Thyroid gland (tissue), 4 donors: ENCODE measurements at regions not wholly inside any gene's neighbourhood (a gene's known extent, or its start where the extent isn't known, plus 50 kb on each side); places are given as distances from the start of the nearest gene placed in this dataset.

Experiments
- DNase-seq, 2 donors: peaks; one replicate each; pipeline ENCODE4 v3.0.0-alpha.2; 2019
- H3K27ac ChIP-seq, 3 donors: fragments of 200-600 bp; sonication (generic); 1 replicate in 2 of 3; 2 replicates in 1 of 3; pipeline ENCODE4 v1.5.1; 2016 to 2019; ENCODE audit warnings: mild to moderate bottlenecking in 1 of 3, moderate library complexity in 1 of 3
- H3K27me3 ChIP-seq: fragments of 200-600 bp; sonication (generic); one replicate; pipeline ENCODE4 v1.5.1; 2019
- H3K36me3 ChIP-seq, 2 donors: fragments of 200-600 bp; sonication (generic); one replicate each; pipeline ENCODE4 v1.5.1; 2016 to 2019
- H3K4me1 ChIP-seq, 2 donors: fragments of 200-600 bp; sonication (generic); one replicate each; pipeline ENCODE4 v1.5.1; 2017 to 2019
- H3K4me3 ChIP-seq, 3 donors: fragments of 200-600 bp; sonication (generic); replicated peaks in 1 of 3; 1 replicate in 2 of 3; 2 replicates in 1 of 3; pipeline ENCODE4 v1.5.1; 2016; ENCODE audit warnings: mild to moderate bottlenecking in 1 of 3
- H3K9me3 ChIP-seq: fragments of 200-600 bp; sonication (generic); one replicate; pipeline ENCODE4 v1.5.1; 2017
- POLR2A ChIP-seq, 2 donors: fragments of 450-650 bp; IDR thresholded peaks; one replicate each; pipeline ENCODE4 v1.6.1; 2017; ENCODE audit warnings: antibody characterized with exemption in 2 of 2, mild to moderate bottlenecking in 2 of 2, moderate library complexity in 1 of 2
- WGBS, 2 donors: methylation state at CpG; one replicate each; pipeline ENCODE4 v1.1.5; 2017; 5-methylcytosine and 5-hydroxymethylcytosine counted together
- intact Hi-C: fragments of 100-400 bp; cut with DNase I; formaldehyde crosslinking; loops from one replicate; pipeline ENCODE4 v1.15.1; 2023
- TF ChIP-seq, protein P1 (sequence below), 6 experiments: fragments of 200-600 bp in 3 of 6; fragments of 450-650 bp in 3 of 6; sonication (generic) in 3 of 6; IDR thresholded peaks; one replicate each; pipeline ENCODE4 v1.5.1; 2016 to 2019; ENCODE audit warnings: antibody characterized with exemption in 6 of 6, mild to moderate bottlenecking in 2 of 6, inconsistent platforms in 1 of 6, moderate library complexity in 1 of 6

DNA sequence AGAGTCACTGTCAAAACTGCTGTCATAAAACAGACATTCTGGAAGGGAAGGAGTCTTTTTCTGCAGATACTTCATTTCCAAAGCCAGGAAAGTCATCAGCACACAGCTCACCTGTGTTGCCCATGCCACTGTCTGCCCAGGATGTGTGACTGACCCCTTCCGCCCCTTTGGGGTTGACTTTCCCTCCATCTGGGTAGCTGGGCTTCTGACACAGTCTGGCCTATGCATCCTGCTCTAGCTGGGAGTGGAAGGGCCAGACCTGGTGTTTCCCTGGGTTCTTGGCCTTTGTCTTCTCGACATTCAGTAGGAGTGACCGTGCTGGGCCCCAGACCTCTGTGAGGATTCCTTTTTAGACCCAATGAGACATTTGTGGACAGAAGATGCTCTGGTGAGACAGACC, 378.9 kb upstream of the NUPR2 start:
- Histone ChIP-seq H3K4me1 (no peaks in the 10 kb centered on the region), H3K4me3 (no peak overlapping the region), H3K36me3 (no peaks in the 10 kb centered on the region), H3K27me3 (no peaks in the 10 kb centered on the region), H3K9me3 (no peaks in the 10 kb centered on the region), H3K27ac (no peak overlapping the region)
- WGBS, 2 donors: 63 to 71% methylated on average over 3 of the region's 3 CpGs
- intact Hi-C loops: no loop called here
- no peak for DNase-seq
- no peak for TF ChIP-seq POLR2A (IDR thresholded peaks at IDR 0.05)
- TF ChIP-seq, protein P1, sequence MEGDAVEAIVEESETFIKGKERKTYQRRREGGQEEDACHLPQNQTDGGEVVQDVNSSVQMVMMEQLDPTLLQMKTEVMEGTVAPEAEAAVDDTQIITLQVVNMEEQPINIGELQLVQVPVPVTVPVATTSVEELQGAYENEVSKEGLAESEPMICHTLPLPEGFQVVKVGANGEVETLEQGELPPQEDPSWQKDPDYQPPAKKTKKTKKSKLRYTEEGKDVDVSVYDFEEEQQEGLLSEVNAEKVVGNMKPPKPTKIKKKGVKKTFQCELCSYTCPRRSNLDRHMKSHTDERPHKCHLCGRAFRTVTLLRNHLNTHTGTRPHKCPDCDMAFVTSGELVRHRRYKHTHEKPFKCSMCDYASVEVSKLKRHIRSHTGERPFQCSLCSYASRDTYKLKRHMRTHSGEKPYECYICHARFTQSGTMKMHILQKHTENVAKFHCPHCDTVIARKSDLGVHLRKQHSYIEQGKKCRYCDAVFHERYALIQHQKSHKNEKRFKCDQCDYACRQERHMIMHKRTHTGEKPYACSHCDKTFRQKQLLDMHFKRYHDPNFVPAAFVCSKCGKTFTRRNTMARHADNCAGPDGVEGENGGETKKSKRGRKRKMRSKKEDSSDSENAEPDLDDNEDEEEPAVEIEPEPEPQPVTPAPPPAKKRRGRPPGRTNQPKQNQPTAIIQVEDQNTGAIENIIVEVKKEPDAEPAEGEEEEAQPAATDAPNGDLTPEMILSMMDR (IDR thresholded peaks at IDR 0.05): no peak

DNA sequence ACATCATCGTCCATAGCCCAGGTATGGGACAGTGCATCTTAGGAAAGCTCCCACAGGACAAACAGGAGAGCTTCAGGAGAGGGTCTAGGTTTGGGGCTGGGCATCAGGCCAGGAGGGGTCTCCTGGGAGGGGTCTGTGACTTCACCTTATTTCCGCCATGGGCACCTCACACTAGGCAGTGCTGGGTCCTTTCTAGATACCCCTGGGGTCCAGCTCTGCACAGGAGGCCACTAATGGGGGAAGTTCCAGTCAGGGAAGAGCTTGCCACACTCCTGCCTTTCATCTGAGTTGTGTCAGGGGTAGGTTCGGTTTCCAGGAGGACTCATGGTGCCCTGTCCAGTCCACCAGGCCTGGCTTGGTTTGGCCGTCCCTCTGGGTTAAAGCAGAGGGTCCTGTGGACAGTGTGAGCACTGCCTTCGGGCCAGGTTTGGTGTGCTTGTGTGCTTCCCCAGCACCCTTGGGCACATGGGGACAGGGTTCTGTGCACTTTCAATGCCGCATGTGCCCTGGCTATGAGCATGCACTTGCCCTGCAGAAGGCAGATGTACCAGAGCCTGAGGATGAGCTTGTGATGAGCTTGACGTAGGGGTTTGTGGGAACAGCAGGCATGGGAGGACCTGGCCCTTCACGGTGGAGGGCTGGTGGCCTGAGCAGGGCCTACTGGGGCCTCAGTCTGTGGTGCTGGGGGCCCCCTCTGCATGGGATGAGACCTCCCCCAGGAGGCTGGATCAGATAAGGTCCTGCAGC, 377.7 kb upstream of the NUPR2 start:
- Histone ChIP-seq H3K9me3 (no peaks in the 10 kb centered on the region), H3K4me1 (no peaks in the 10 kb centered on the region), H3K36me3 (no peaks in the 10 kb centered on the region), H3K4me3 (no peak overlapping the region), H3K27me3 (no peaks in the 10 kb centered on the region), H3K27ac (no peak overlapping the region)
- WGBS, 2 donors: 52 to 86% methylated on average over 3 to 6 of the region's 8 CpGs
- DNase-seq: no peak
- TF ChIP-seq, protein P1 (IDR thresholded peaks at IDR 0.05): no peak
- TF ChIP-seq POLR2A (IDR thresholded peaks at IDR 0.05): no peak
- intact Hi-C loops: no loop called here

- no peaks in the 10 kb centered on the region for H3K36me3 ChIP-seq
- 76 to 86% methylated on average over 4 of the region's 4 CpGs for WGBS, 2 donors
- no peaks in the 10 kb centered on the region for H3K9me3 ChIP-seq
- H3K27ac ChIP-seq: no peak overlapping the region
- intact Hi-C loops: no loop called here
- H3K4me1 ChIP-seq: no peaks in the 10 kb centered on the region
- H3K27me3 ChIP-seq: no peaks in the 10 kb centered on the region
- no peak for TF ChIP-seq POLR2A (IDR thresholded peaks at IDR 0.05)
- TF ChIP-seq, protein P1 (IDR thresholded peaks at IDR 0.05): no peak
- H3K4me3 ChIP-seq: no peak overlapping the region
- DNase-seq: no peak
Observed at GRCh38 chr7:56493196-56493595, 377.0 kb upstream of the NUPR2 start.

DNA sequence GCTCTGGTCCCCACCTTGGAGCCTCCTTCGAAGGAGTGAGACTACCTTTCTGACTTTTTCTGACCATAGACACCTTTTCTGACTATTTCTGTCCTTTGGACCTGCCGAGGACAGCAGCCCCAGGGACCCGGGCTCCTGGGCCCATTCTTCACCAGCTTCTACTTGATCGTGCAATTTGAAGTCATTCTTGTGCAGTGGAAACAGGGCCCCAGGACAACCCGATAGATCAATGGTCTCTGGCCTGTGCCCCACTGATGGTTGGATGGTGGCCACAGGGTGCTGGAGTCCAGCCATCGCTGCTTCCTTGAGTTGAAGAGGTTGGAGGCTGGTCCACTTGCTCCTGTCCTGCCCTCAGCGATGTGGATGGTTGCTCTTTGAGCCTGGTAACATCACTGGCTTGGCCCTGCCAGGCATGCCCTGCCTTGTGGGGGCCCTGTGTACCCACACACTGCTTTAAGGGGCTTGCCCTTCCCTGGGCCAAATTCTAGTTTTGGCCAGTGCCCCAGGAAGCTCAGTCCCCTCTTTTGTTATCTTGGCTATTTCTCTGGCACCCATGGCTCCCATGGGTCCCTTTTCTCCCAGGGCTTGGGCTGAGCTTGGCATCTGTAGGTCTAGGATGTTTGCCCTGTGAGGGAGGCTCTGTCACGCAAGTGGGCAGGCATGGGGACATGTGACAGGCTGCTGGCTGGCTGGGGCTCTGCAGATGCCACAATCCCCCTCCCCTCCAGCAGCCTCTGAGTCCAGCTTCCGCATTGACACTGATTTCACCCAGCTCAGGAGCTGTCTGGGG, 375.6 kb upstream of the NUPR2 start:
- 71 to 77% methylated on average over 8 to 9 of the region's 9 CpGs for WGBS, 2 donors
- no peak overlapping the region for H3K4me3 ChIP-seq
- no peaks in the 10 kb centered on the region for H3K36me3 ChIP-seq
- no peak for DNase-seq
- H3K27me3 ChIP-seq: no peaks in the 10 kb centered on the region
- H3K27ac ChIP-seq: no peak overlapping the region
- H3K4me1 ChIP-seq: no peaks in the 10 kb centered on the region
- no peaks in the 10 kb centered on the region for H3K9me3 ChIP-seq
- TF ChIP-seq, protein P1 (IDR thresholded peaks at IDR 0.05): no peak
- no peak for TF ChIP-seq POLR2A (IDR thresholded peaks at IDR 0.05)
- intact Hi-C loops: no loop called here
